Stimulated activated naive CD8-positive, alpha-beta T cell treated with anti-CD3 and anti-CD28 coated beads, Interleukin-15, Interleukin-2, amounts not matched to agents 100 ng/mL and 50 ng/mL, for 24 hours (primary cell): ENCODE measurements at regions not wholly inside any gene's neighbourhood (a gene's known extent, or its start where the extent isn't known, plus 50 kb on each side); places are given as distances from the start of the nearest gene placed in this dataset.
"Not testable (repeated sequence)": the region's sequence is repeated elsewhere in the genome, so short reads cannot be mapped to it uniquely, and the experiment has no call there.

ENCODE experiments used
- H3K27ac Mint-ChIP-seq: one replicate; pipeline ENCODE4 v1.8.0; 2021; ENCODE audit warnings: mild to moderate bottlenecking, mixed read lengths
- H3K27me3 Mint-ChIP-seq: one replicate; pipeline ENCODE4 v1.8.0; 2021; ENCODE audit warnings: mixed read lengths
- H3K36me3 Mint-ChIP-seq: one replicate; pipeline ENCODE4 v1.8.0; 2021; ENCODE audit warnings: low read depth, mixed read lengths
- H3K4me1 Mint-ChIP-seq: one replicate; pipeline ENCODE4 v1.8.0; 2021; ENCODE audit warnings: low read depth, mixed read lengths
- H3K4me3 Mint-ChIP-seq: one replicate; pipeline ENCODE4 v1.8.0; 2021; ENCODE audit warnings: mild to moderate bottlenecking, mixed read lengths
- H3K9me3 Mint-ChIP-seq: one replicate; pipeline ENCODE4 v1.8.0; 2021; ENCODE audit warnings: mixed read lengths

GRCh38 chr20:53669517-53670313 lies 76.1 kb upstream of the ZNF217 start:
- H3K4me3 Mint-ChIP-seq, H3K36me3 Mint-ChIP-seq, H3K27ac Mint-ChIP-seq, H3K9me3 Mint-ChIP-seq, H3K27me3 Mint-ChIP-seq, H3K4me1 Mint-ChIP-seq: not testable (repeated sequence)

- H3K27ac Mint-ChIP-seq, result no peak overlapping the region
- H3K4me3 Mint-ChIP-seq, result no peak overlapping the region
- no peaks in the 10 kb centered on the region for H3K36me3 Mint-ChIP-seq
- H3K27me3 Mint-ChIP-seq, result no peaks in the 10 kb centered on the region
- no peaks in the 10 kb centered on the region for H3K9me3 Mint-ChIP-seq
- peaks cover 5% of the 10 kb centered on the region for H3K4me1 Mint-ChIP-seq
Observed at GRCh38 chr20:53668992-53669391, 75.4 kb upstream of the ZNF217 start.

- Mint-ChIP-seq H3K27me3 (no peaks in the 10 kb centered on the region), H3K4me3 (no peak overlapping the region), H3K9me3 (no peaks in the 10 kb centered on the region), H3K36me3 (no peaks in the 10 kb centered on the region), H3K27ac (no peak overlapping the region), H3K4me1 (peaks cover 23% of the 10 kb centered on the region)
Observed at GRCh38 chr20:53666144-53666543, 72.5 kb upstream of the ZNF217 start.

GRCh38 chr20:53664121-53664520 lies 70.5 kb upstream of the ZNF217 start:
- Mint-ChIP-seq H3K27ac (no peak overlapping the region), H3K36me3 (no peaks in the 10 kb centered on the region), H3K9me3 (no peaks in the 10 kb centered on the region), H3K27me3 (no peaks in the 10 kb centered on the region), H3K4me1 (peaks cover 41% of the 10 kb centered on the region), H3K4me3 (peak overlapping the region; percentile 31)

GRCh38 chr20:53663521-53663920 lies 69.9 kb upstream of the ZNF217 start:
- H3K27ac Mint-ChIP-seq, H3K9me3 Mint-ChIP-seq, H3K4me3 Mint-ChIP-seq, H3K36me3 Mint-ChIP-seq, H3K27me3 Mint-ChIP-seq: not testable (repeated sequence)
- H3K4me1 Mint-ChIP-seq, result peaks cover 46% of the 10 kb centered on the region

- H3K4me3 Mint-ChIP-seq, result no peak overlapping the region
- H3K9me3 Mint-ChIP-seq, result no peaks in the 10 kb centered on the region
- H3K36me3 Mint-ChIP-seq, result no peaks in the 10 kb centered on the region
- peak overlapping the region; percentile 26 for H3K27ac Mint-ChIP-seq
- peaks cover 55% of the 10 kb centered on the region for H3K4me1 Mint-ChIP-seq
- H3K27me3 Mint-ChIP-seq, result no peaks in the 10 kb centered on the region
Observed at GRCh38 chr20:53662595-53662994, 69.0 kb upstream of the ZNF217 start.

GRCh38 chr20:53660947-53661381 lies 67.3 kb upstream of the ZNF217 start:
- no peaks in the 10 kb centered on the region for H3K36me3 Mint-ChIP-seq
- H3K4me3 Mint-ChIP-seq, result peak overlapping the region; percentile 82
- peaks cover 71% of the 10 kb centered on the region for H3K4me1 Mint-ChIP-seq
- no peaks in the 10 kb centered on the region for H3K9me3 Mint-ChIP-seq
- peak overlapping the region; percentile 92 for H3K27ac Mint-ChIP-seq
- H3K27me3 Mint-ChIP-seq, result no peaks in the 10 kb centered on the region

- Mint-ChIP-seq H3K4me1 (peaks cover 77% of the 10 kb centered on the region), H3K9me3 (no peaks in the 10 kb centered on the region), H3K27ac (peak overlapping the region; percentile 92), H3K27me3 (no peaks in the 10 kb centered on the region), H3K36me3 (no peaks in the 10 kb centered on the region), H3K4me3 (peak overlapping the region; percentile 82)
Observed at GRCh38 chr20:53660078-53660909, 66.7 kb upstream of the ZNF217 start.

GRCh38 chr20:53658973-53659372 lies 65.3 kb upstream of the ZNF217 start:
- no peaks in the 10 kb centered on the region for H3K27me3 Mint-ChIP-seq
- no peak overlapping the region for H3K27ac Mint-ChIP-seq
- H3K4me1 Mint-ChIP-seq, result peaks cover 79% of the 10 kb centered on the region
- H3K9me3 Mint-ChIP-seq, result no peaks in the 10 kb centered on the region
- no peaks in the 10 kb centered on the region for H3K36me3 Mint-ChIP-seq
- no peak overlapping the region for H3K4me3 Mint-ChIP-seq

- Mint-ChIP-seq H3K36me3 (no peaks in the 10 kb centered on the region), H3K27ac (no peak overlapping the region), H3K27me3 (no peaks in the 10 kb centered on the region), H3K9me3 (no peaks in the 10 kb centered on the region), H3K4me3 (no peak overlapping the region), H3K4me1 (peaks cover 82% of the 10 kb centered on the region)
Observed at GRCh38 chr20:53658322-53658721, 64.7 kb upstream of the ZNF217 start.

- H3K27me3 Mint-ChIP-seq, result no peaks in the 10 kb centered on the region
- H3K27ac Mint-ChIP-seq, result peak overlapping the region; percentile 52
- H3K4me3 Mint-ChIP-seq, result no peak overlapping the region
- H3K36me3 Mint-ChIP-seq, result no peaks in the 10 kb centered on the region
- H3K9me3 Mint-ChIP-seq, result no peaks in the 10 kb centered on the region
- H3K4me1 Mint-ChIP-seq, result peaks cover 82% of the 10 kb centered on the region
Observed at GRCh38 chr20:53657732-53658131, 64.1 kb upstream of the ZNF217 start.

- Mint-ChIP-seq H3K4me3 (peak overlapping the region; percentile 52), H3K4me1 (peaks cover 84% of the 10 kb centered on the region), H3K36me3 (no peaks in the 10 kb centered on the region), H3K9me3 (no peaks in the 10 kb centered on the region), H3K27me3 (no peaks in the 10 kb centered on the region), H3K27ac (peak overlapping the region; percentile 88)
Observed at GRCh38 chr20:53657279-53657678, 63.6 kb upstream of the ZNF217 start.

- peak overlapping the region; percentile 88 for H3K27ac Mint-ChIP-seq
- no peaks in the 10 kb centered on the region for H3K9me3 Mint-ChIP-seq
- H3K36me3 Mint-ChIP-seq, result no peaks in the 10 kb centered on the region
- H3K4me1 Mint-ChIP-seq, result peaks cover 87% of the 10 kb centered on the region
- H3K27me3 Mint-ChIP-seq, result no peaks in the 10 kb centered on the region
- peak overlapping the region; percentile 52 for H3K4me3 Mint-ChIP-seq
Observed at GRCh38 chr20:53656293-53657202, 62.9 kb upstream of the ZNF217 start.

GRCh38 chr20:53655625-53656292 lies 62.1 kb upstream of the ZNF217 start:
- Mint-ChIP-seq H3K4me1 (peaks cover 79% of the 10 kb centered on the region), H3K27me3 (no peaks in the 10 kb centered on the region), H3K27ac (peak overlapping the region; percentile 88), H3K36me3 (no peaks in the 10 kb centered on the region), H3K4me3 (no peak overlapping the region), H3K9me3 (no peaks in the 10 kb centered on the region)
